Ascending aorta (tissue), 2 donors: ENCODE measurements at regions not wholly inside any gene's neighbourhood (a gene's known extent, or its start where the extent isn't known, plus 50 kb on each side); places are given as distances from the start of the nearest gene placed in this dataset.
"Not testable (repeated sequence)": the region's sequence is repeated elsewhere in the genome, so short reads cannot be mapped to it uniquely, and the experiment has no call there.

Source experiments
- DNase-seq, 2 donors: peaks; one replicate each; pipeline ENCODE4 v3.0.0-alpha.2; 2019; ENCODE audit warnings: low spot score in 2 of 2
- H3K27ac ChIP-seq, 2 donors: fragments of 200-600 bp; sonication (generic); one replicate each; pipeline ENCODE4 v1.5.1; 2016 to 2017; ENCODE audit warnings: mild to moderate bottlenecking in 1 of 2
- H3K27me3 ChIP-seq: fragments of 200-600 bp; sonication (generic); one replicate; pipeline ENCODE4 v1.5.1; 2017
- H3K36me3 ChIP-seq, 2 donors: fragments of 200-600 bp; sonication (generic); one replicate each; pipeline ENCODE4 v1.5.1; 2016
- H3K4me1 ChIP-seq, 2 donors: fragments of 200-600 bp; sonication (generic); one replicate each; pipeline ENCODE4 v1.5.1; 2016 to 2017; ENCODE audit warnings: mild to moderate bottlenecking in 1 of 2
- H3K4me3 ChIP-seq, 2 donors: fragments of 200-600 bp; sonication (generic); one replicate each; pipeline ENCODE4 v1.5.1; 2016 to 2017; ENCODE audit warnings: mild to moderate bottlenecking in 1 of 2
- H3K9me3 ChIP-seq, 2 donors: fragments of 200-600 bp; sonication (generic); one replicate each; pipeline ENCODE4 v1.5.1; 2016
- CTCF ChIP-seq, 3 experiments: fragments of 200-600 bp in 2 of 3; fragments of 450-650 bp in 1 of 3; sonication (generic) in 2 of 3; IDR thresholded peaks; one replicate each; pipeline ENCODE4 v1.5.1; 2016 to 2019; ENCODE audit warnings: antibody characterized with exemption in 3 of 3, mild to moderate bottlenecking in 1 of 3, moderate library complexity in 1 of 3
- intact Hi-C: fragments of 100-400 bp; cut with DNase I; formaldehyde crosslinking; loops from one replicate; pipeline ENCODE4 v1.15.1; 2023

GRCh38 chr4:11072463-11072862, 356.2 kb downstream of the HS3ST1 start:
- no peak for TF ChIP-seq CTCF (IDR thresholded peaks at IDR 0.05)
- H3K4me1 ChIP-seq: no peaks in the 10 kb centered on the region
- H3K27me3 ChIP-seq: no peaks in the 10 kb centered on the region
- H3K4me3 ChIP-seq: no peak overlapping the region
- H3K9me3 ChIP-seq: no peaks in the 10 kb centered on the region
- no peaks in the 10 kb centered on the region for H3K36me3 ChIP-seq
- H3K27ac ChIP-seq: no peak overlapping the region
- no peak for DNase-seq
- intact Hi-C loops: no loop called here

GRCh38 chr4:11070813-11071212, 357.9 kb downstream of the HS3ST1 start:
- TF ChIP-seq CTCF (IDR thresholded peaks at IDR 0.05): no peak

GRCh38 chr4:11069581-11070211, 359.0 kb downstream of the HS3ST1 start:
- intact Hi-C loops: no loop called here

More at GRCh38 chr4:11070813-11071212, 357.9 kb downstream of the HS3ST1 start:
- Histone ChIP-seq H3K27ac (no peak overlapping the region), H3K4me3 (no peak overlapping the region), H3K36me3 (no peaks in the 10 kb centered on the region), H3K4me1 (no peaks in the 10 kb centered on the region), H3K27me3 (no peaks in the 10 kb centered on the region), H3K9me3 (no peaks in the 10 kb centered on the region)
- intact Hi-C loops: no loop called here
- no peak for DNase-seq

GRCh38 chr4:11069083-11069482, 359.6 kb downstream of the HS3ST1 start:
- Histone ChIP-seq H3K27ac (no peak overlapping the region), H3K36me3 (no peaks in the 10 kb centered on the region), H3K4me1 (no peaks in the 10 kb centered on the region), H3K9me3 (no peaks in the 10 kb centered on the region), H3K4me3 (no peak overlapping the region), H3K27me3 (no peaks in the 10 kb centered on the region)
- no peak for DNase-seq
- TF ChIP-seq CTCF (IDR thresholded peaks at IDR 0.05): no peak
- intact Hi-C loops: no loop called here

More at GRCh38 chr4:11069581-11070211, 359.0 kb downstream of the HS3ST1 start:
- H3K27me3 ChIP-seq: no peaks in the 10 kb centered on the region
- H3K4me1 ChIP-seq: no peaks in the 10 kb centered on the region
- H3K9me3 ChIP-seq: no peaks in the 10 kb centered on the region
- no peak overlapping the region for H3K27ac ChIP-seq
- no peak overlapping the region for H3K4me3 ChIP-seq
- no peak for TF ChIP-seq CTCF (IDR thresholded peaks at IDR 0.05)
- no peak for DNase-seq
- H3K36me3 ChIP-seq: no peaks in the 10 kb centered on the region

GRCh38 chr4:11066584-11066983, 362.1 kb downstream of the HS3ST1 start:
- H3K27me3 ChIP-seq, H3K36me3 ChIP-seq, DNase-seq, H3K9me3 ChIP-seq, H3K4me3 ChIP-seq, H3K4me1 ChIP-seq, intact Hi-C loops, H3K27ac ChIP-seq: not testable (repeated sequence)

- H3K9me3 ChIP-seq, intact Hi-C loops, H3K4me1 ChIP-seq, DNase-seq, H3K27me3 ChIP-seq, H3K36me3 ChIP-seq, H3K27ac ChIP-seq, H3K4me3 ChIP-seq: not testable (repeated sequence)
Observed at GRCh38 chr4:11060637-11061036, 368.1 kb downstream of the HS3ST1 start.

GRCh38 chr4:11054937-11055336, 370.4 kb upstream of the CLNK start:
- DNase-seq, H3K4me1 ChIP-seq, H3K4me3 ChIP-seq, intact Hi-C loops, H3K27me3 ChIP-seq, H3K27ac ChIP-seq, H3K36me3 ChIP-seq, H3K9me3 ChIP-seq: not testable (repeated sequence)
